IMR-90 (cell line): ENCODE measurements at regions not wholly inside any gene's neighbourhood (a gene's known extent, or its start where the extent isn't known, plus 50 kb on each side); places are given as distances from the start of the nearest gene placed in this dataset.
"Not testable (repeated sequence)": the region's sequence is repeated elsewhere in the genome, so short reads cannot be mapped to it uniquely, and the experiment has no call there.

Experiments used
- ATAC-seq: fragments of 200-7000 bp; cut with Tn5 transposase; 2 replicates; pipeline ENCODE4 v1.9.1; 2020; ENCODE audit warnings: low read depth, mild to moderate bottlenecking, moderate library complexity
- BruUV-seq: library from RNA; stranded (reverse); fragments of 400-500 nt; replicated peaks from 2 replicates; lab custom pipeline; 2021; lab: Mats Ljungman, UMichigan
- CTCF ChIA-PET: fragments of 300-600 bp; formaldehyde crosslinking; extraction: SDS; loops from one replicate; lab custom pipeline; 2021; ENCODE audit warnings: antibody characterized with exemption; lab: Yijun Ruan, JAX
- POLR2A ChIA-PET: fragments of 300-600 bp; sonication (Branson Sonifier 250); formaldehyde crosslinking; loops from one replicate; lab custom pipeline; 2022; ENCODE audit warnings: antibody characterized with exemption; ENCODE audit not compliant: unreplicated experiment; lab: Charles Lee
- DNase-seq: peaks from one replicate; pipeline ENCODE4 v3.0.0; 2013
- H2AFZ ChIP-seq: replicated peaks from 2 replicates; pipeline ENCODE3; 2013; ENCODE audit warnings: low read length, mild to moderate bottlenecking; ENCODE audit not compliant: poor library complexity
- H2AK5ac ChIP-seq: 2 replicates; pipeline ENCODE4 v1.6.1; 2013; ENCODE audit warnings: low read depth, low read length, inconsistent platforms
- H2AK9ac ChIP-seq: replicated peaks from 2 replicates; pipeline ENCODE3; 2013; ENCODE audit warnings: mild to moderate bottlenecking, low read depth, low read length, moderate library complexity; ENCODE audit not compliant: poor library complexity
- H2BK120ac ChIP-seq: 2 replicates; pipeline ENCODE4 v1.6.1; 2013; ENCODE audit warnings: low read depth, low read length, inconsistent platforms
- H2BK15ac ChIP-seq: 3 replicates; pipeline ENCODE4 v1.6.1; 2013; ENCODE audit warnings: low read depth, low read length, inconsistent platforms
- H2BK20ac ChIP-seq: 2 replicates; pipeline ENCODE4 v1.6.1; 2013; ENCODE audit warnings: low read depth, mild to moderate bottlenecking, inconsistent platforms, low read length, moderate library complexity
- H2BK5ac ChIP-seq: 2 replicates; pipeline ENCODE4 v1.6.1; 2013; ENCODE audit warnings: mild to moderate bottlenecking, low read depth, low read length, inconsistent platforms; ENCODE audit not compliant: poor library complexity, severe bottlenecking
- H3K14ac ChIP-seq: replicated peaks from 2 replicates; pipeline ENCODE4 v1.6.1; 2013; ENCODE audit warnings: low read depth, low read length, inconsistent platforms
- H3K18ac ChIP-seq: 2 replicates; pipeline ENCODE4 v1.6.1; 2013; ENCODE audit warnings: low read depth, low read length, control low read depth
- H3K23ac ChIP-seq: 2 replicates; pipeline ENCODE4 v1.6.1; 2013; ENCODE audit warnings: low read depth, low read length, inconsistent platforms
- H3K27ac ChIP-seq: 2 replicates; pipeline ENCODE4 v1.5.1; 2013; ENCODE audit warnings: mild to moderate bottlenecking, control low read depth, low read length; ENCODE audit not compliant: insufficient read depth
- H3K27me3 ChIP-seq: 2 replicates; pipeline ENCODE4 v1.6.1; 2013; ENCODE audit warnings: low read length; ENCODE audit not compliant: control insufficient read depth, insufficient read depth
- H3K36me3 ChIP-seq: 2 replicates; pipeline ENCODE4 v1.6.1; 2013; ENCODE audit warnings: low read length, mixed read lengths; ENCODE audit not compliant: control insufficient read depth, insufficient read depth
- H3K4ac ChIP-seq: 2 replicates; pipeline ENCODE4 v1.6.1; 2013; ENCODE audit warnings: low read depth, low read length, inconsistent platforms
- H3K4me1 ChIP-seq: 2 replicates; pipeline ENCODE4 v1.6.1; 2013; ENCODE audit warnings: low read length, mixed read lengths; ENCODE audit not compliant: control insufficient read depth, insufficient read depth
- H3K4me2 ChIP-seq: 2 replicates; pipeline ENCODE4 v1.6.1; 2013; ENCODE audit warnings: low read depth, mild to moderate bottlenecking, control low read depth, low read length, moderate library complexity
- H3K4me3 ChIP-seq: 2 replicates; pipeline ENCODE4 v1.5.1; 2013; ENCODE audit warnings: low read depth, mild to moderate bottlenecking, control low read depth, low read length, moderate library complexity; ENCODE audit not compliant: insufficient read depth
- H3K56ac ChIP-seq: 2 replicates; pipeline ENCODE4 v1.6.1; 2013; ENCODE audit warnings: low read length, inconsistent platforms; ENCODE audit not compliant: insufficient read depth; ENCODE audit errors: extremely low read depth
- H3K79me1 ChIP-seq, 2 experiments: 2 replicates each; pipeline ENCODE4 v1.6.1; 2013; ENCODE audit warnings: low read length in 2 of 2, inconsistent platforms in 1 of 2, low read depth in 1 of 2
- H3K9ac ChIP-seq: 2 replicates; pipeline ENCODE4 v1.6.1; 2013; ENCODE audit warnings: low read depth, low read length, control low read depth
- H3K9me1 ChIP-seq: 2 replicates; pipeline ENCODE4 v1.6.1; 2013; ENCODE audit warnings: low read length, inconsistent platforms; ENCODE audit not compliant: insufficient read depth
- H3K9me3 ChIP-seq: 2 replicates; pipeline ENCODE4 v1.6.1; 2013; ENCODE audit warnings: low read length; ENCODE audit not compliant: control insufficient read depth, insufficient read depth
- H4K20me1 ChIP-seq: 2 replicates; pipeline ENCODE4 v1.6.1; 2013; ENCODE audit warnings: low read length, inconsistent platforms; ENCODE audit not compliant: insufficient read depth
- H4K5ac ChIP-seq: 2 replicates; pipeline ENCODE4 v1.6.1; 2013; ENCODE audit warnings: mild to moderate bottlenecking, low read depth, low read length, control low read depth
- H4K8ac ChIP-seq, 2 experiments: 2 replicates each; pipeline ENCODE4 v1.6.1; 2013; ENCODE audit warnings: low read depth in 2 of 2, low read length in 2 of 2, control low read depth in 1 of 2, inconsistent platforms in 1 of 2
- H4K91ac ChIP-seq: 2 replicates; pipeline ENCODE4 v1.6.1; 2013; ENCODE audit warnings: low read depth, low read length, inconsistent platforms; ENCODE audit not compliant: insufficient read depth
- WGBS, 2 experiments: methylation state at CpG; one replicate each; pipeline versions ENCODE4 v1.1.5 to v1.1.7; 2013; ENCODE audit warnings: missing lambda C conversion rate in 2 of 2; ENCODE audit not compliant: insufficient read length in 1 of 2; ENCODE audit errors: extremely low coverage in 2 of 2; 5-methylcytosine and 5-hydroxymethylcytosine counted together
- dilution Hi-C: fragments of 300-500 bp; cut with HindIII; formaldehyde crosslinking; loops from one replicate; pipeline ENCODE4 v1.14.3; 2018; ENCODE audit warnings: low sequenced_read_pairs; ENCODE audit not compliant: unreplicated experiment
- in situ Hi-C: fragments of 300-500 bp; cut with MboI; formaldehyde crosslinking; loops from 3 replicates; pipeline ENCODE4 v1.14.3; 2019; ENCODE audit warnings: low sequenced_read_pairs, inconsistent platforms, mixed read lengths
- intact Hi-C: fragments of 100-400 bp; cut with micrococcal nuclease; formaldehyde crosslinking; loops from 2 replicates; pipeline ENCODE4 v1.10.0; 2022

GRCh38 chr4:127496875-127497274 lies 135.9 kb upstream of the INTU start:
- H2AK9ac ChIP-seq, H4K5ac ChIP-seq, H2BK20ac ChIP-seq, H3K9ac ChIP-seq, H3K27me3 ChIP-seq, H3K18ac ChIP-seq, H2BK5ac ChIP-seq, H3K9me1 ChIP-seq, POLR2A ChIA-PET, H3K4me3 ChIP-seq, H2BK120ac ChIP-seq, H4K91ac ChIP-seq, H3K4me1 ChIP-seq, DNase-seq, H3K9me3 ChIP-seq, H3K4ac ChIP-seq, H3K14ac ChIP-seq, ATAC-seq, in situ Hi-C loops, H2AK5ac ChIP-seq, H3K27ac ChIP-seq, H2BK15ac ChIP-seq, BruUV-seq, H3K36me3 ChIP-seq, dilution Hi-C loops, H4K20me1 ChIP-seq, H3K79me1 ChIP-seq, H4K8ac ChIP-seq, H3K23ac ChIP-seq, intact Hi-C loops, H3K56ac ChIP-seq, H3K4me2 ChIP-seq, H2AFZ ChIP-seq: not testable (repeated sequence)
- CTCF ChIA-PET = interaction anchor here (0.5 kb wide), 1 partner anchor 694 kb away, joined by 6 read pairs; no protein-coding TSS in a partner anchor
- 60% methylated on average over 1 of the region's 9 CpGs; no CpG with 5 or more reads in 1 of the 2 experiments for WGBS, 2 experiments
